ENCODE measurements at regions not wholly inside any gene's neighbourhood (a gene's known extent, or its start where the extent isn't known, plus 50 kb on each side); places are given as distances from the start of the nearest gene placed in this dataset.

- Histone ChIP-seq H4K5ac (ENCODE audit: insufficient read length, low read depth, low read length) (no peak overlapping the region), H3K9me3 (ENCODE audit: insufficient read depth in 2 of 2, low read depth in 1 of 2, low read length in 1 of 2) (no peaks in the 10 kb centered on the region), H2AK5ac (ENCODE audit: low read depth, low read length) (no peak overlapping the region), H4K91ac (replicated peaks; ENCODE audit: insufficient read length, low read length) (no peak overlapping the region), H3K27me3 (replicated peaks in 1 of 4; ENCODE audit: control insufficient read depth in 3 of 4, extremely low read depth in 1 of 4, insufficient read depth in 3 of 4, low read length in 3 of 4) (no peaks in the 10 kb centered on the region), H4K8ac (ENCODE audit: extremely low read depth, insufficient read depth, low read length) (no peak overlapping the region), H3K56ac (replicated peaks; ENCODE audit: insufficient read length, low read depth, low read length) (no peak overlapping the region), H3K4ac (replicated peaks; ENCODE audit: insufficient read length, low read depth, low read length) (no peak overlapping the region), H3K14ac (ENCODE audit: insufficient read length) (no peak overlapping the region), H4K20me1 (replicated peaks in 1 of 2; ENCODE audit: control insufficient read depth in 1 of 2, insufficient read depth in 2 of 2, low read length in 2 of 2) (no peaks in the 10 kb centered on the region), H3K9ac (replicated peaks in 1 of 4; ENCODE audit: extremely low read depth in 1 of 4, low read depth in 3 of 4, low read length in 3 of 4) (no peak overlapping the region), H2BK120ac (replicated peaks; ENCODE audit: low read depth, low read length) (no peak overlapping the region), H3K27ac (ENCODE audit: low read depth, low read length) (no peak overlapping the region), H3K23ac (ENCODE audit: insufficient read length) (no peak overlapping the region), H3K4me3 (ENCODE audit: extremely low read depth in 1 of 4, insufficient read depth in 2 of 4, low read depth in 3 of 4, low read length in 4 of 4) (no peak overlapping the region), H2BK20ac (ENCODE audit: low read length) (no peak overlapping the region), H3K79me2 (ENCODE audit: control insufficient read depth in 1 of 2, insufficient read depth in 2 of 2, low read length in 2 of 2) (no peaks in the 10 kb centered on the region), H2BK5ac (ENCODE audit: low read depth, low read length) (no peak overlapping the region), H3K4me1 (replicated peaks in 1 of 4; ENCODE audit: control insufficient read depth in 3 of 4, insufficient read depth in 4 of 4, low read length in 3 of 4) (peaks cover 0 to 3% (median 1%) of the 10 kb centered on the region in 4 experiments; a peak in 2 of 7 replicates), H3K23me2 (ENCODE audit: low read depth, low read length) (no peaks in the 10 kb centered on the region), H3K4me2 (ENCODE audit: insufficient read depth in 1 of 2, low read depth in 2 of 2, low read length in 2 of 2) (no peak overlapping the region), H3K18ac (ENCODE audit: extremely low read depth, low read length) (no peak overlapping the region), H2BK15ac (ENCODE audit: low read length) (no peak overlapping the region), H2BK12ac (ENCODE audit: low read depth, low read length) (no peak overlapping the region), H3K36me3 (ENCODE audit: control insufficient read depth in 2 of 4, insufficient read depth in 4 of 4, low read length in 3 of 4) (no peaks in the 10 kb centered on the region), H3K79me1 (ENCODE audit: low read depth, low read length) (no peaks in the 10 kb centered on the region), H2AFZ (ENCODE audit: low read length) (no peak overlapping the region)
- 83% methylated on average over 5 of the region's 5 CpGs; no CpG with 5 or more reads in 1 of the 2 experiments for WGBS, 2 experiments (ENCODE audit: extremely low coverage in 1 of 2, insufficient coverage in 1 of 2, insufficient read length in 1 of 2, insufficient replicate concordance in 2 of 2, low coverage in 1 of 2, low lambda C conversion rate in 2 of 2, missing lambda C conversion rate in 1 of 2)
- FAIRE-seq (no peak), DNase-seq (ENCODE audit: low read depth in 1 of 2, low spot score in 2 of 2) (no peak)
- TF ChIP-seq YY1 (IDR thresholded peaks at IDR 0.05; ENCODE audit: low read depth, low read length) (no peak), CHD2 (IDR thresholded peaks at IDR 0.05; ENCODE audit: low read length) (no peak), SAP30 (IDR thresholded peaks at IDR 0.05; ENCODE audit: insufficient read depth, insufficient replicate concordance, low read length) (no peak), RAD21 (IDR thresholded peaks at IDR 0.05 in 1 of 2, conservative IDR thresholded peaks at IDR 0.05 in 1 of 2; ENCODE audit: low read depth in 2 of 2, low read length in 2 of 2) (no peak), RNF2 (IDR thresholded peaks at IDR 0.05; ENCODE audit: borderline replicate concordance, low read depth, low read length, missing control alignments, poor library complexity, severe bottlenecking) (no peak), FOSL1 (IDR thresholded peaks at IDR 0.05; ENCODE audit: insufficient read depth, low read depth, low read length) (no peak), SP4 (IDR thresholded peaks at IDR 0.05; ENCODE audit: low read length) (no peak), ATF2 (IDR thresholded peaks at IDR 0.05; ENCODE audit: low read length) (no peak), CBX5 (IDR thresholded peaks at IDR 0.05; ENCODE audit: low read depth, low read length) (no peak), JUND (IDR thresholded peaks at IDR 0.05; ENCODE audit: low read length) (no peak), CTBP2 (IDR thresholded peaks at IDR 0.05; ENCODE audit: borderline replicate concordance, insufficient read depth, insufficient read length, low read length) (no peak), ZNF274 (IDR thresholded peaks at IDR 0.05; ENCODE audit: borderline replicate concordance, extremely low read depth, low read length) (no peak)
- ChIA-PET CTCF (ENCODE audit: partially characterized antibody) (interaction anchor here (0.5 to 1.0 kb wide), 2 partner anchors 30 to 239 kb away, joined by 3 read pairs; no protein-coding TSS in a partner anchor), POLR2A (ENCODE audit: partially characterized antibody) (no interaction called here)
Observed at GRCh38 chr4:153904011-153904410, 115.1 kb upstream of the SFRP2 start.

Data from H1 (cell line).